Parathyroid adenoma (tissue), 2 donors: ENCODE measurements at regions not wholly inside any gene's neighbourhood (a gene's known extent, or its start where the extent isn't known, plus 50 kb on each side); places are given as distances from the start of the nearest gene placed in this dataset.

Experiments
- H2AFZ ChIP-seq: fragments of 300-600 bp; sonication (generic); one replicate; pipeline ENCODE4 v1.7.0; 2017; ENCODE audit warnings: antibody characterized with exemption, mild to moderate bottlenecking
- H3K27ac ChIP-seq: fragments of 300-600 bp; sonication (generic); one replicate; pipeline ENCODE4 v1.7.0; 2017
- H3K27me3 ChIP-seq: fragments of 300-600 bp; sonication (generic); one replicate; pipeline ENCODE4 v1.7.0; 2017; ENCODE audit warnings: low read length; ENCODE audit not compliant: control insufficient read depth, insufficient read depth
- H3K36me3 ChIP-seq: fragments of 300-600 bp; sonication (generic); one replicate; pipeline ENCODE4 v1.7.0; 2017; ENCODE audit warnings: low read length; ENCODE audit not compliant: control insufficient read depth, insufficient read depth
- H3K4me1 ChIP-seq: fragments of 300-600 bp; sonication (generic); one replicate; pipeline ENCODE4 v1.7.0; 2017; ENCODE audit warnings: control low read depth
- H3K4me2 ChIP-seq: fragments of 300-600 bp; sonication (generic); one replicate; pipeline ENCODE4 v1.7.0; 2017; ENCODE audit warnings: low read length
- H3K4me3 ChIP-seq: fragments of 300-600 bp; sonication (generic); one replicate; pipeline ENCODE4 v1.7.0; 2017; ENCODE audit warnings: low read depth, low read length
- H3K79me2 ChIP-seq: fragments of 300-600 bp; sonication (generic); one replicate; pipeline ENCODE4 v1.7.0; 2017; ENCODE audit warnings: control low read depth
- H3K9ac ChIP-seq: fragments of 300-600 bp; sonication (generic); one replicate; pipeline ENCODE4 v1.7.0; 2017; ENCODE audit warnings: mild to moderate bottlenecking
- H3K9me3 ChIP-seq: fragments of 300-600 bp; sonication (generic); one replicate; pipeline ENCODE4 v1.7.0; 2017; ENCODE audit warnings: low read length; ENCODE audit not compliant: control insufficient read depth
- CTCF ChIP-seq: fragments of 300-600 bp; sonication (generic); IDR thresholded peaks from one replicate; pipeline ENCODE4 v1.7.0; 2017; ENCODE audit warnings: antibody characterized with exemption, mild to moderate bottlenecking
- donor health status: primary hyperparathyroidism.

- Histone ChIP-seq H3K27ac (no peak overlapping the region), H2AFZ (no peak overlapping the region), H3K9me3 (no peaks in the 10 kb centered on the region), H3K4me3 (no peak overlapping the region), H3K4me2 (no peak overlapping the region), H3K27me3 (no peaks in the 10 kb centered on the region), H3K36me3 (no peaks in the 10 kb centered on the region), H3K79me2 (no peaks in the 10 kb centered on the region), H3K4me1 (no peaks in the 10 kb centered on the region), H3K9ac (no peak overlapping the region)
- no peak for TF ChIP-seq CTCF
Measured at GRCh38 chr6:145036236-145036635, 699.1 kb downstream of the EPM2A start.

- no peaks in the 10 kb centered on the region for H3K9me3 ChIP-seq
- no peaks in the 10 kb centered on the region for H3K27me3 ChIP-seq
- H3K79me2 ChIP-seq: no peaks in the 10 kb centered on the region
- no peak for TF ChIP-seq CTCF
- H2AFZ ChIP-seq: no peak overlapping the region
- H3K4me2 ChIP-seq: no peak overlapping the region
- no peak overlapping the region for H3K9ac ChIP-seq
- H3K4me1 ChIP-seq: no peaks in the 10 kb centered on the region
- no peaks in the 10 kb centered on the region for H3K36me3 ChIP-seq
- no peak overlapping the region for H3K4me3 ChIP-seq
- no peak overlapping the region for H3K27ac ChIP-seq
Measured at GRCh38 chr6:145036848-145037567, 698.3 kb downstream of the EPM2A start.

- Histone ChIP-seq H3K36me3 (no peaks in the 10 kb centered on the region), H2AFZ (no peak overlapping the region), H3K4me2 (no peak overlapping the region), H3K79me2 (no peaks in the 10 kb centered on the region), H3K9ac (no peak overlapping the region), H3K9me3 (no peaks in the 10 kb centered on the region), H3K4me1 (no peaks in the 10 kb centered on the region), H3K27ac (no peak overlapping the region), H3K27me3 (no peaks in the 10 kb centered on the region), H3K4me3 (no peak overlapping the region)
- no peak for TF ChIP-seq CTCF
Measured at GRCh38 chr6:145042559-145042958, 692.8 kb downstream of the EPM2A start.

- H3K9me3 ChIP-seq: no peaks in the 10 kb centered on the region
- H3K4me3 ChIP-seq: no peak overlapping the region
- TF ChIP-seq CTCF: no peak
- no peaks in the 10 kb centered on the region for H3K4me1 ChIP-seq
- H3K36me3 ChIP-seq: no peaks in the 10 kb centered on the region
- H3K79me2 ChIP-seq: no peaks in the 10 kb centered on the region
- no peak overlapping the region for H3K9ac ChIP-seq
- H3K4me2 ChIP-seq: no peak overlapping the region
- no peak overlapping the region for H3K27ac ChIP-seq
- no peak overlapping the region for H2AFZ ChIP-seq
- no peaks in the 10 kb centered on the region for H3K27me3 ChIP-seq
Measured at GRCh38 chr6:145043926-145044500, 691.3 kb downstream of the EPM2A start.
